ENCODE measurements at regions not wholly inside any gene's neighbourhood (a gene's known extent, or its start where the extent isn't known, plus 50 kb on each side); places are given as distances from the start of the nearest gene placed in this dataset.

- DNase-seq: no peak
These were observed 190.7 kb upstream of the FBXL4 start for GRCh38 chr6:99138445-99138844.

- no peak for DNase-seq
These were observed 189.6 kb upstream of the FBXL4 start for GRCh38 chr6:99137314-99137713.

- DNase-seq: no peak
These were observed 188.7 kb upstream of the FBXL4 start for GRCh38 chr6:99136488-99136887.

GRCh38 chr6:99132026-99132635 lies 184.4 kb upstream of the FBXL4 start:
- no peak for DNase-seq

- no peak for DNase-seq
These were observed 183.4 kb upstream of the FBXL4 start for GRCh38 chr6:99130897-99131873.

GRCh38 chr6:99129835-99130234 lies 182.1 kb upstream of the FBXL4 start:
- no peak for DNase-seq

GRCh38 chr6:99121748-99122147 lies 174.0 kb upstream of the FBXL4 start:
- no peak for DNase-seq

GRCh38 chr6:99120641-99121040 lies 172.9 kb upstream of the FBXL4 start:
- no peak for DNase-seq

GRCh38 chr6:99119109-99120031 lies 171.6 kb upstream of the FBXL4 start:
- peak; percentile 39 for DNase-seq

GRCh38 chr6:99114769-99115406 lies 167.1 kb upstream of the FBXL4 start:
- no peak for DNase-seq

GRCh38 chr6:99111590-99111989 lies 163.8 kb upstream of the FBXL4 start:
- no peak for DNase-seq

GRCh38 chr6:99110029-99110428 lies 162.3 kb upstream of the FBXL4 start:
- DNase-seq: no peak

GRCh38 chr6:99104218-99104617 lies 156.5 kb upstream of the FBXL4 start:
- DNase-seq: no peak

- no peak for DNase-seq
These were observed 151.5 kb upstream of the FBXL4 start for GRCh38 chr6:99099243-99099642.

- no peak for DNase-seq
These were observed 148.4 kb upstream of the FBXL4 start for GRCh38 chr6:99096170-99096569.

- DNase-seq: no peak
These were observed 145.9 kb upstream of the FBXL4 start for GRCh38 chr6:99093456-99094190.

GRCh38 chr6:99092461-99092860 lies 144.7 kb upstream of the FBXL4 start:
- DNase-seq: no peak

- no peak for DNase-seq
These were observed 144.2 kb upstream of the FBXL4 start for GRCh38 chr6:99091985-99092384.

- no peak for DNase-seq
These were observed 132.4 kb upstream of the FBXL4 start for GRCh38 chr6:99080191-99080590.

- no peak for DNase-seq
These were observed 131.3 kb upstream of the FBXL4 start for GRCh38 chr6:99079058-99079457.

- DNase-seq: no peak
These were observed 125.5 kb upstream of the FBXL4 start for GRCh38 chr6:99073223-99073622.

GRCh38 chr6:99066044-99066443 lies 118.3 kb upstream of the FBXL4 start:
- no peak for DNase-seq

All from RPMI8226 (cell line).